Kidney epithelial cell (primary cell): ENCODE measurements at regions not wholly inside any gene's neighbourhood (a gene's known extent, or its start where the extent isn't known, plus 50 kb on each side); places are given as distances from the start of the nearest gene placed in this dataset.

Experiments
- DNase-seq: peaks from one replicate; pipeline ENCODE4 v3.0.0-alpha.2; 2010; ENCODE audit warnings: low read depth
- H3K27me3 ChIP-seq: 2 replicates; pipeline ENCODE4 v1.6.0; 2011; ENCODE audit warnings: low read length; ENCODE audit not compliant: control insufficient read depth, insufficient read depth
- H3K36me3 ChIP-seq: 2 replicates; pipeline ENCODE4 v1.5.1; 2011; ENCODE audit warnings: low read length; ENCODE audit not compliant: control insufficient read depth, insufficient read depth
- H3K4me3 ChIP-seq: 2 replicates; pipeline ENCODE4 v1.5.1; 2011; ENCODE audit warnings: low read depth, mild to moderate bottlenecking, control low read depth, low read length
- CTCF ChIP-seq: IDR thresholded peaks from 2 replicates; pipeline ENCODE4 v1.5.1; 2011; ENCODE audit warnings: mild to moderate bottlenecking, moderate library complexity, low read length, control low read depth, inconsistent platforms; ENCODE audit not compliant: insufficient read depth, poor library complexity, severe bottlenecking

DNA sequence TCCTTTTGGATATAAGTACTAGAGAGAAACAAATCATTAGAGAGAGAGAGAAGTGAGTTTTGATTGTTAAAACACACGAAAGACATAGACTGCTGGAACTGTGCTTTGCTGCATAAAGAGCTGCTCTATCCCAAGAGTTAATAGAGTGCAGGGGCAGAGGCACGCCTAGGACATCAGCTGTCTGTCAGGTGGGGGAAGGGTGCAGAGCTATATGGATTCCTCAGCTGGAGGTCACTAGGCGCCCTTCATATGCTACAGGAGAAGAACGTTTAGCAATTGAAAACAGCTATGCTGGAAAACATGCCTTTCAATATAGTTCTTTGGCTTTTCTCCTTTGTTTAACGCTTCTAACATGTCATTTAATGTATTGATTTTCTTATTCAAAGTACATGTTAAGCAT, 169.0 kb upstream of the MCHR2 start:
- no peak for TF ChIP-seq CTCF
- no peak overlapping the region for H3K4me3 ChIP-seq
- H3K27me3 ChIP-seq, result no peaks in the 10 kb centered on the region
- no peaks in the 10 kb centered on the region for H3K36me3 ChIP-seq
- no peak for DNase-seq

- DNase-seq, result no peak
- H3K27me3 ChIP-seq, result no peaks in the 10 kb centered on the region
- no peaks in the 10 kb centered on the region for H3K36me3 ChIP-seq
- H3K4me3 ChIP-seq, result no peak overlapping the region
- no peak for TF ChIP-seq CTCF
These were observed 167.9 kb upstream of the MCHR2 start for GRCh38 chr6:100161782-100162365.

DNA sequence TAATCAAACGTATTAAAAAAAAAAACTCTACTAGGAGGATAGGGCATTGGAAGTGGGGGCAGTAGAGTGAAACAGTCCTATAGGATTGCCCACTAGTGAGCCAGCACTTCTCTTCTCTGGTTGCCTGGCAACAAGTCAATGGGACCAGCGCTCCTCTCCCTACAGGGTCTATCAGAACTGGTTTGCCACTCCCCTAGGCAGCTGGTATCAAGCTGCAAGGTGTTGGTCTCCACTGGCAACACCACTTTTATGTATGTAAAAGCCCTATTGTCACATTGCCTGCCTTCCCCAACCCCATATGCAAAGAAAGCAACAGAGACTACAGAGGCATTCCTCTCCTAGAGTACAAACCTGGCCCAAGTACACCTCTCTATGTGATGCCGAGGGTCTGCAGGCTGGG, 166.9 kb upstream of the MCHR2 start:
- Histone ChIP-seq H3K4me3 (no peak overlapping the region), H3K27me3 (no peaks in the 10 kb centered on the region), H3K36me3 (no peaks in the 10 kb centered on the region)
- DNase-seq, result no peak
- no peak for TF ChIP-seq CTCF

DNA sequence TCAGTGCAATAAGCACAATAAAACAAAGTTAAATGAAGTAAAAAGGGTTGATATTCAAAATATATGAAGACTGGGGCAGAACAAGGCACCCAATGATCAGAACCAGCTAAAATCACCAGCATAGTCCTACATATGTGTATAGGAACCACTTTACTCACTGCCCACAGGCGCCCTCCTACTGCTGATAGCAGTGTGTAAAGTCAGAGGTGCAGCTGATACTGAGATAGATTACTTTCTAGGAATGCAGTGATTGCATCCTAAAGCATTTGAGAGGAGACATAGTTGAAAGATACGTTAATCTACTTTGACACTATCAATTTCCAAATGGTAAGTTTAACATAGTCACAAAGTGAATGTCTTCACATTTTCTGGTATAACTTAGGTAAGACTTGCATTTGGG, 161.1 kb upstream of the MCHR2 start:
- no peak for TF ChIP-seq CTCF
- Histone ChIP-seq H3K36me3 (no peaks in the 10 kb centered on the region), H3K27me3 (no peaks in the 10 kb centered on the region), H3K4me3 (no peak overlapping the region)
- DNase-seq, result no peak

DNA sequence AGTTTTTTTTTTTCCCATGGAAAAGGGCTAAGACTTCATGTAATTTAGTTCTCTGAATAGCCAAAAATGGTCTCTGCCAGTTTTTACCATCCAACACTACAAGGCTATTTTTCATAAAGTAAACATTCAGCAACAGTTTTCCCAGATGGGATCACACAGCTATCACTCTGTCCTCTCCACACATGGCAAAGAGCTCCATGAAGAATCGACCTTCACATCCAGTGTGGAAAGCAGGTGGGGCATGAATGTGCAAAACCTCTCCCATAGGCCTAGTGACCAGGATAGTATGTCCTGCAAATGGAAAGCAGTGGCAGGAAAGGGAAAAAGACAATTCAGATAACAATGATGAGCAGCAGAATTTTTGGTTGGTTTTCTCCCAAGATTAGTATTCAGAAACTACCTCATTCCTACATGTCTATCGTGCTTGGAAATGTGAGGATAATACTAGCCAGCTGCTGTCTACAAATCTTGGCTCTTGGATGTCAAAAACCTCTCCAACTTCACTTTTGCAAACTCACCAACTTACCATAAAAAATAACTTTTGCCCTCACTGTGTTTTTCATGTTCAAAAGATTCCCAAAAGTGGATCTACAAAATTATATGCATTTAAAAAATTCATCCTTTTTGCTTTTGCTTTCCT, 159.7 kb upstream of the MCHR2 start:
- H3K27me3 ChIP-seq, result no peaks in the 10 kb centered on the region
- no peak overlapping the region for H3K4me3 ChIP-seq
- no peak for TF ChIP-seq CTCF
- H3K36me3 ChIP-seq, result no peaks in the 10 kb centered on the region
- no peak for DNase-seq

GRCh38 chr6:100152201-100152600, 158.2 kb upstream of the MCHR2 start:
- Histone ChIP-seq H3K4me3 (no peak overlapping the region), H3K27me3 (no peaks in the 10 kb centered on the region), H3K36me3 (no peaks in the 10 kb centered on the region)
- DNase-seq, result no peak
- TF ChIP-seq CTCF, result no peak
